ENCODE measurements at regions not wholly inside any gene's neighbourhood (a gene's known extent, or its start where the extent isn't known, plus 50 kb on each side); places are given as distances from the start of the nearest gene placed in this dataset.
"Not testable (repeated sequence)": the region's sequence is repeated elsewhere in the genome, so short reads cannot be mapped to it uniquely, and the experiment has no call there.

DNA sequence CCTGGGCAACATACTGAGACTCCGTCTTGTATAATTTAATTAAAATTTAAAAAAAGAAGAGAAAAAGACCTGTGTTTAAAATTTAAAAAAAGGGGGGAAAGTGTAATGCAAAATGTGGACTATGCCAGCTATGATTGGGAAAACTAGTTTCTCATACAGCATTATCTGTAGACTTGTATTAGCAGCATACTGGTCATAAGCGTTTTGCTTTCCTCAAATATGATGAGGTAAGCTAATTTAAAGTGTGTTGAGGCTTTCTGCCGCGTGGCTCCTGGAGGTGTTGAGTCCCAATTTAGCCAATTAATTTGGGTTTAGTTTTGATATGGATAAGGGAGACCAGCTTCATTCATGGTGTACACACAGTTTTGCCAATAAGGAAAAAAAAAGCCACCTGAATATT is 640.2 kb downstream of the GOLGA6L6 start:
- TF ChIP-seq, protein P1, sequence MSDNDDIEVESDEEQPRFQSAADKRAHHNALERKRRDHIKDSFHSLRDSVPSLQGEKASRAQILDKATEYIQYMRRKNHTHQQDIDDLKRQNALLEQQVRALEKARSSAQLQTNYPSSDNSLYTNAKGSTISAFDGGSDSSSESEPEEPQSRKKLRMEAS (IDR thresholded peaks at IDR 0.05; ENCODE audit: low read depth, low read length), result not testable (repeated sequence)
- TF ChIP-seq CTCF (IDR thresholded peaks at IDR 0.05; ENCODE audit: low read depth, low read length); POLR2A (IDR thresholded peaks at IDR 0.05; ENCODE audit: extremely low read depth, insufficient read length): not testable (repeated sequence)

Measured in NB4 (cell line).